Dedifferentiated amniotic fluid mesenchymal stem cell (primary cell): ENCODE measurements at regions not wholly inside any gene's neighbourhood (a gene's known extent, or its start where the extent isn't known, plus 50 kb on each side); places are given as distances from the start of the nearest gene placed in this dataset.

ENCODE experiments used
- DNase-seq: peaks from one replicate; pipeline ENCODE4 v3.0.0-alpha.2; 2016; ENCODE audit errors: extremely low spot score

DNA sequence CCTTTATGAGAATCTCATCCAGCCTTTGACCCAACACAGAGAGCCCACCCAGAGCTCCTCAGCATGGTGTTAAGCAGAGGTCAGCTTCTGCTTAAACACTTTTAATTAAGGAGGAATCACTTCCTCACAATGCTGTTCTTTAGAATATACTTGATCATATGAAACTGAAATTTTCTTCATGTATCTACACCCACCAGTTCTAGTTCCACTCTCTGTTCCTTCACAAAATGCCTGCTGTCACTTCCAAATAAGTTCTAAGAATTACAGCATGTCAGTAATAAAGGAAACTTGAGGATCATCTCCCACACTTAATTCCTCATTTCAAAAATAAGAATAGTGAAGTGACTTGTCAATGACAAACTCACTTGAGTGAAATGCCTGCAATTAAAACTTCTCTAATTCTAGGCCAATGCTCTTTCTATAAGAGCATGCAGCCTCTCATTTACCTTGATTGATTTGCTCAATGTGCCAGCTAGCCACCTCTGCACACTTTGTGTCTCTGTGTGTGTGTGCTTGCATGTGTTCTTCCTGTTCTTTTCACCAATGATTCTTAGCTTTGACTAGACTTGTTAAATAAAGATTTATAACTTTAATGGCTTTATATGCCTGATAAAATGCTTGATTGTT lies 356.3 kb downstream of the PLPP3 start:
- no peak for DNase-seq

DNA sequence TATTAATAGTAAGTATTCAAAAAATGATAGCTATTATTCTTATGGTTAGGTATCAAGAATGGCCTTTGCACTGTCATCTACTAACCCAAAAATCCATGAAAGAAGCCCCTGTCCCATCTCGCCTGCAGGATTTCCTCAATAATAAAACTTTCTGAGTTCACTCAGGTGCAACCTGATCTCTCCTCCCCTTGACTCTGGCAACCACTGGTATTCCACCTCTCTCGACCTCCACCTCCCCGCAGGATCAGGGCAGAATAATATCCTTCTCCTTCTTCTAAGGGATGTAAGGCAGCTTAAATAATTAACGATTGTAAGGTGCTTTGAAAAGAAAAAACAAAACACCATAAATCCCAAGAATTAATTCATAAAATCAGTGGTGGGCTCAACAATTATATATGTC lies 359.3 kb downstream of the PLPP3 start:
- no peak for DNase-seq

GRCh38 chr1:56218023-56218422 lies 361.3 kb downstream of the PLPP3 start:
- no peak for DNase-seq

- peak; percentile 31 for DNase-seq
Observed at GRCh38 chr1:56216218-56216617, 363.1 kb downstream of the PLPP3 start.

DNA sequence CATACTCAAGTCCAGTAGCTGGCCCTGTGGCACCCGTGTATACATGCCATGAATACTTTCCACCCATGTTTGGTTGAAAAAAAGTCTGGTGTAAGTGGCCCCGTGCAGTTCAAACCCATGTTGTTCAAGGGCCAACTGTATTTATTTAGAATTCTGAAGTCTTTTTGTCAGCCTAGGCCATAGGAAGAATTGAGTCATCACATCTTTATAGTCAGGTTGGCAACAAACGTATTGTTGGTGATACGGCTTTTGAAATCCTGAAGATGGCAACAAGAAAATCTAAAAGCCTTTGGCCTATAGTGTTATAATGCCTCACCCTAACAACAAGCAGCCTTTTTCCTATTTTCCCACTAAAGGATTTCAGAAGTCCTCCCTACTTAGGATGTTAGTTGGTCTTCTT lies 363.6 kb downstream of the PLPP3 start:
- DNase-seq = no peak

GRCh38 chr1:56215086-56215485 lies 364.3 kb downstream of the PLPP3 start:
- DNase-seq = no peak

- no peak for DNase-seq
Observed at GRCh38 chr1:56213068-56213467, 366.3 kb downstream of the PLPP3 start.

GRCh38 chr1:56212143-56212542 lies 367.2 kb downstream of the PLPP3 start:
- DNase-seq = no peak

GRCh38 chr1:56206391-56206790 lies 373.0 kb downstream of the PLPP3 start:
- no peak for DNase-seq

DNA sequence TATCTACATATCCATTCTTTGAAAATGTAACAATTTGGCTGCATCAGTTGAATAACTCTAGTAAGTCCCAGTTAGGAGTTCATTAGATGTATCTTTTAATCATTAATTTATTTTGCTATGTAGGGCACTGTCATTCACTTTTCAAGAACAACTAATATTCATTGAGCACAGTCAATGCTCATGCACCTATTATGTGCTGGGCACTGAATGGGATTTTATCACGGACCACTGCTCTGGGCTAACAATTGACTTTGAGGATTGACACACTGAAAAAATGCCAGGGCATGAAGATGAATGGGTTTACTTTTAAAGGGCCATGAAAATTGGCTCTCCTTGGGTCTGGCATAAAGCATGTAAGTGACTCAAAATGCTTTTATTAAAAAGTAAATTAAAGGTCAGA lies 375.2 kb downstream of the PLPP3 start:
- no peak for DNase-seq

GRCh38 chr1:56202796-56203492 lies 376.4 kb downstream of the PLPP3 start:
- DNase-seq = no peak

GRCh38 chr1:56202186-56202585 lies 377.2 kb downstream of the PLPP3 start:
- no peak for DNase-seq

DNA sequence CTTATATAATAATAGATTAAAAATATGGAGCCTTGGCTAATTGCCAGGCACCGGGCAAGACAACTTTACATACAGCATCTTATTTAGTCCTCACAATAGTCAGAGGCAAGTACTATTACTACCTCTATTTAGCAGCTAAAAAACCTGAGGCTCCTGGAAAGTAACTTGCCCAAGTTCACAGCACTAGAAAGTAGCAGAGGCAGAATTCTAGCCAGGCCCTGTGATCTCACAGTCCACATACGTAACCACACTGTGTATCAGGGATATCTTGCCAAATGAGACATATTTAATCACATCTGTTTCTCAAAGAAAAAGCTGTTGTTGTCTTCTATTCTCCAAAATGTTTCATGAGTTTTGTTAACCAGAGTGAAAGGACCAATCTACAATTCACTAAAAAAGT lies 378.5 kb downstream of the PLPP3 start:
- DNase-seq = no peak

DNA sequence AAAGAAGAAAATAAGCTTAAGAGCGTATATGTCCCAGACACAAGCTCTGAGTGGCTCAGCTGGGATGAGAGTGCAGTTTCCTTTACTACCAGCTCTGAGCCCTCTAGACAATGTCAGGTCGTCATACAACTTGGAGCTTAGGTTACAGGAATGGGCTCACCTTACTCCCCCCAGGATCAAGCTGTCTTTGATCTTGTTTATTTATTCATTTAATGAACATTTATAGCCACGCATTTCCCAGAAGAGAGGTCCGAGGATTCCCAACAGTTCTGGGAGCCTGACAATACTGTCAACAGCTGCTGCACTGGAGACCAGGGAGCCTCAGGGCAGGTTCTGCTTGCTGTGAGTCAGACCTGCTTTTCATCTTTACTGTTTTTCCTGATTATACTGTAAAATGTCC lies 378.9 kb downstream of the PLPP3 start:
- DNase-seq = peak; percentile 68

DNA sequence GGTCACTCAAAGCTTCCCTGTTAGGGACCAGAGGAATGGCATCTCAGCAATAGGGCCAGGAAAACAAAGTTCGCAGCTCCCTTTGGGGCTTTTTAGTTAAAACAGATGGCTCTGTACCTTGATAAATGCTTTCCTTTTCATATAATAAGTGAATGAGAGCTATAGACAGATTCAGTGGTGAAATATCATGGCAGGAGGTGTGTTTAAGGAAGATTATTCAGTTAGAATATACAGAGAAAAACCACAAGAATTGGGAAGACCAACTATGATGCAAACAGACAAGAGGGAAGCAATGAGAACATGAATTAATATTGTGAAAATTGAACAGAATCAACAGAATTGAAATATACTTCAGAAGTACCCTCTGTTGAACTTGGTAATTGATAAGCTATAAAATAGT lies 379.4 kb downstream of the PLPP3 start:
- no peak for DNase-seq

DNA sequence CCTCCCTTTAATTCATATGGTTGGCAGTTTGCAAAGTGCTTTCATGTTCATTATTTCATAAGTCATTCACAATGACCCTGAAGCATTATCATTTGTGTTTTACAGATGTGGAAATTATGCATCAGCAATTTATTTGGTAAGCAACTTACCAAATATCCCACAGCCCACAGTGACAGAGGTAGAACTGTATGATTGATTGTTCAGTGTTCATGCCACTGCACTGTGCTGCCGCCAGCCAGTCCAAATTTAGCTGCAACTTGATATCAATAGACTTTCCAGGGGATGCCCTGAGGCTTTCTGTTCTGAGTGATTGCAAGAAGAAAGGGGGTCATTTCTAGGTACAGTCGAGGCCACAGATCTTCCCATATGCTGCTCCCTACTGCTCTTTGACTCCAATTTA lies 380.3 kb downstream of the PLPP3 start:
- DNase-seq = no peak

GRCh38 chr1:56197946-56198345 lies 381.4 kb downstream of the PLPP3 start:
- DNase-seq = no peak

DNA sequence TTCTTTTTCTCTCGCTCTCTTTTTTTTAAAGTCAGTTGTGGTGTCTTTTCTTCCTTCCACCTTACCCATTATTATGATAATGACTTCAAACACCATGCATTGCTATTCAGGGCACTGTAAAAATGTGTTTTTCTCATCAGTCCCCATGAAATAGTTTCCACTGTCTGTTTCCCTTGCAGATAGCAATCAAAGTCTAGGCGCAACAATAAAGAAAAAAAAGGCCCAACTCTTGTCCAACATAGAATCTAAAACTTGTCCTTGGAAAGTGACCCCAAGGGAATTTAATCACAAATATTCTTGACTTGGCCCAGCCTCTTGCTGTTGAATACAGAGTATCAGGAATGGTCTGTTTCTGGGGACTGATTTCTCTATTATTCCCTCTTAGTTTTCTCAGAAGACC lies 382.5 kb downstream of the PLPP3 start:
- no peak for DNase-seq

DNA sequence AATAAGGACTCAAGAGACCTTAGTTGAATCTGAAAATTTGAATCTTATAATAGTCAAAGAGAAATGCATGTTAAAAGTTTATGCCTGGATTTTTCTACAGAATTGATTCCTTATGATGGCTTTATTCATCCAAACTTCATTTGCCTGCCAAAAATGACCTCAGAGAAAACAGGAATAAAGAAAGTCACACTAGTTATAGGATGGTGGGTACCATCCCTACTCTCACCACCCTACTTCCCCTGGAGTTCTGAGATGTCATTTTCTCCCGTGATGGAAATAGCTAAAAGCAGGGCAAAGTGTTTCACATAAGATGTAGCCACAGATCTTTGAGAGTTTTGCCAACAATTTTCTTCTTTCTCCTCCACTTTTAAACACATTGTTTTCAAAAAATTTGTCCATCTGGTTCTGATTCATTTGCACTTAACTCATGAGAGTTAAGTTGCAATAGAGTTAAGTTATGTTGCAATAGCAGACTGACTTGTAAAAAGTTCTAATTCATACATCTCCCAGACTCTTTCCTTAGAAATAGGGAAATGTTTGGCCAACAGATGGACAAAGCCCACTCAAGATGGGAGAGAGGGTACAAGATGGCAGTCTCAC lies 384.6 kb downstream of the PLPP3 start:
- DNase-seq = peak; percentile 71

GRCh38 chr1:56193656-56194055 lies 385.7 kb downstream of the PLPP3 start:
- DNase-seq = no peak

DNA sequence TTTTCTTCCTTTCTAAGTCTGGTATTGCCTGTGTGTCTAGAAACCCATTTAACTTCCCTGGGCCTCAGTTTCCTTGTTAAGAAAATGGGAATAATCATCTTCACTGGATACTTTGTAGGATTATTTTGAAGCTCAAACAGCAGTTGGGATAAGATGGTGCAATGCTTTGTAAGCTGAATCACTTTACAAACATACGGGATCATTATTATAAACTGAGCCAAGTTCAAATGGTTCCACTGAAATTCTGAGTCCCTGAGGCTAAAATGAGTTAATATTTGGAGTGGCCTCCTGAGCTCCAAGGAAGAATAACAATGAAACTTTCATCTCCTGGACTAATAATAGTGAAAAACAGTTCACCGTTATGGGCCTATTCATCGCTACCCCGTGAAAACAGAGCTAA lies 388.0 kb downstream of the PLPP3 start:
- peak; percentile 34 for DNase-seq

GRCh38 chr1:56190806-56191365 lies 388.5 kb downstream of the PLPP3 start:
- no peak for DNase-seq
